H1 (cell line): ENCODE measurements at regions not wholly inside any gene's neighbourhood (a gene's known extent, or its start where the extent isn't known, plus 50 kb on each side); places are given as distances from the start of the nearest gene placed in this dataset.

Source experiments
- CTCF ChIA-PET: fragments of 300-600 bp; sonication (Branson Sonifier 250); formaldehyde crosslinking; loops from one replicate; lab custom pipeline; 2021; ENCODE audit not compliant: partially characterized antibody; lab: Charles Lee
- POLR2A ChIA-PET: fragments of 300-600 bp; sonication (Branson Sonifier 250); formaldehyde crosslinking; loops from one replicate; lab custom pipeline; 2021; ENCODE audit warnings: inconsistent platforms; ENCODE audit not compliant: partially characterized antibody; lab: Charles Lee
- DNase-seq, 2 experiments: peaks; one replicate each; pipeline versions ENCODE4 v3.0.0 to v3.0.0-alpha.2; 2010 to 2022; ENCODE audit warnings: low spot score in 2 of 2, low read depth in 1 of 2, mixed read lengths in 1 of 2
- FAIRE-seq: peaks from 2 replicates; lab custom pipeline; 2011; peaks lifted over from hg19 to GRCh38; lab: Jason Lieb, UNC
- H2AFZ ChIP-seq: 2 replicates; pipeline ENCODE4 v1.8.1; 2012; ENCODE audit warnings: low read length, inconsistent platforms
- H2AK5ac ChIP-seq: 2 replicates; pipeline ENCODE4 v1.6.1; 2013; ENCODE audit warnings: low read depth, low read length
- H2BK120ac ChIP-seq: replicated peaks from 2 replicates; pipeline ENCODE3; 2013; ENCODE audit warnings: low read depth, low read length, inconsistent platforms
- H2BK12ac ChIP-seq: 2 replicates; pipeline ENCODE4 v1.6.1; 2013; ENCODE audit warnings: low read depth, low read length
- H2BK15ac ChIP-seq: 2 replicates; pipeline ENCODE4 v1.6.1; 2013; ENCODE audit warnings: low read length
- H2BK20ac ChIP-seq: 2 replicates; pipeline ENCODE4 v1.6.1; 2013; ENCODE audit warnings: low read length
- H2BK5ac ChIP-seq: 2 replicates; pipeline ENCODE4 v1.6.1; 2013; ENCODE audit warnings: low read depth, low read length
- H3K14ac ChIP-seq: 2 replicates; pipeline ENCODE4 v1.6.1; 2013; ENCODE audit warnings: inconsistent platforms; ENCODE audit not compliant: insufficient read length
- H3K18ac ChIP-seq: 2 replicates; pipeline ENCODE4 v1.6.1; 2013; ENCODE audit warnings: low read length; ENCODE audit errors: extremely low read depth
- H3K23ac ChIP-seq: 2 replicates; pipeline ENCODE4 v1.6.1; 2013; ENCODE audit warnings: inconsistent platforms; ENCODE audit not compliant: insufficient read length
- H3K23me2 ChIP-seq: 2 replicates; pipeline ENCODE4 v1.6.1; 2013; ENCODE audit warnings: low read depth, low read length
- H3K27ac ChIP-seq: 2 replicates; pipeline ENCODE4 v1.6.1; 2011; ENCODE audit warnings: low read depth, low read length, inconsistent platforms
- H3K27me3 ChIP-seq, 4 experiments: replicated peaks in 1 of 4; 1 replicate in 1 of 4; 2 replicates in 3 of 4; pipeline versions ENCODE4 v1.6.1 to v1.8.1; 2011 to 2013; ENCODE audit warnings: low read length in 3 of 4, mild to moderate bottlenecking in 3 of 4, inconsistent platforms in 2 of 4, mixed read lengths in 2 of 4, moderate library complexity in 1 of 4; ENCODE audit not compliant: control insufficient read depth in 3 of 4, insufficient read depth in 3 of 4; ENCODE audit errors: extremely low read depth in 1 of 4
- H3K36me3 ChIP-seq, 4 experiments: 2 replicates each; pipeline versions ENCODE4 v1.6.1 to v1.8.1; 2011 to 2013; ENCODE audit warnings: mild to moderate bottlenecking in 4 of 4, low read length in 3 of 4, moderate library complexity in 2 of 4, control low read depth in 1 of 4, inconsistent platforms in 1 of 4; ENCODE audit not compliant: insufficient read depth in 4 of 4, control insufficient read depth in 2 of 4
- H3K4ac ChIP-seq: replicated peaks from 2 replicates; pipeline ENCODE3; 2013; ENCODE audit warnings: low read length, low read depth, mixed read lengths, inconsistent platforms; ENCODE audit not compliant: insufficient read length
- H3K4me1 ChIP-seq, 4 experiments: replicated peaks in 1 of 4; 1 replicate in 1 of 4; 2 replicates in 3 of 4; pipeline versions ENCODE4 v1.6.1 to v1.8.1; 2011 to 2013; ENCODE audit warnings: low read length in 3 of 4, inconsistent platforms in 2 of 4, mixed read lengths in 1 of 4; ENCODE audit not compliant: insufficient read depth in 4 of 4, control insufficient read depth in 3 of 4
- H3K4me2 ChIP-seq, 2 experiments: 2 replicates each; pipeline versions ENCODE4 v1.6.1 to v1.8.1; 2011 to 2013; ENCODE audit warnings: low read depth in 2 of 2, low read length in 2 of 2, control low read depth in 1 of 2, inconsistent platforms in 1 of 2, mild to moderate bottlenecking in 1 of 2; ENCODE audit not compliant: insufficient read depth in 1 of 2
- H3K4me3 ChIP-seq, 4 experiments: fragments of 200-600, 300-600 bp in 1 of 4; sonication (generic), shearing (Covaris generic), sonication (Bioruptor Twin) in 1 of 4; 2 replicates each; pipeline versions ENCODE4 v1.5.1 to v1.8.1; 2011 to 2016; ENCODE audit warnings: low read length in 4 of 4, low read depth in 3 of 4, control low read depth in 2 of 4, inconsistent platforms in 2 of 4, mild to moderate bottlenecking in 2 of 4, mixed read lengths in 1 of 4, moderate library complexity in 1 of 4; ENCODE audit not compliant: insufficient read depth in 2 of 4; ENCODE audit errors: extremely low read depth in 1 of 4
- H3K56ac ChIP-seq: replicated peaks from 2 replicates; pipeline ENCODE3; 2013; ENCODE audit warnings: low read depth, mild to moderate bottlenecking, mixed read lengths, low read length, inconsistent platforms; ENCODE audit not compliant: insufficient read length
- H3K79me1 ChIP-seq: 2 replicates; pipeline ENCODE4 v1.6.1; 2013; ENCODE audit warnings: low read depth, low read length, control low read depth
- H3K79me2 ChIP-seq, 2 experiments: 2 replicates each; pipeline versions ENCODE4 v1.6.1 to v1.8.1; 2012 to 2013; ENCODE audit warnings: low read length in 2 of 2, mild to moderate bottlenecking in 2 of 2, inconsistent platforms in 1 of 2; ENCODE audit not compliant: insufficient read depth in 2 of 2, control insufficient read depth in 1 of 2
- H3K9ac ChIP-seq, 4 experiments: replicated peaks in 1 of 4; 1 replicate in 1 of 4; 2 replicates in 3 of 4; pipeline versions ENCODE4 v1.6.1 to v1.8.1; 2011 to 2013; ENCODE audit warnings: low read depth in 3 of 4, low read length in 3 of 4, control low read depth in 2 of 4, mild to moderate bottlenecking in 2 of 4, moderate library complexity in 2 of 4, inconsistent platforms in 1 of 4; ENCODE audit errors: extremely low read depth in 1 of 4
- H3K9me3 ChIP-seq, 2 experiments: 2 replicates each; pipeline versions ENCODE4 v1.6.1 to v1.8.1; 2012 to 2013; ENCODE audit warnings: mild to moderate bottlenecking in 2 of 2, moderate library complexity in 2 of 2, control low read depth in 1 of 2, inconsistent platforms in 1 of 2, low read depth in 1 of 2, low read length in 1 of 2, mixed read lengths in 1 of 2; ENCODE audit not compliant: insufficient read depth in 2 of 2
- H4K20me1 ChIP-seq, 2 experiments: replicated peaks in 1 of 2; 2 replicates each; pipeline versions ENCODE3 to v1.8.1; 2011 to 2013; ENCODE audit warnings: inconsistent platforms in 2 of 2, low read length in 2 of 2, mild to moderate bottlenecking in 1 of 2; ENCODE audit not compliant: insufficient read depth in 2 of 2, control insufficient read depth in 1 of 2
- H4K5ac ChIP-seq: 2 replicates; pipeline ENCODE4 v1.6.1; 2013; ENCODE audit warnings: low read length, low read depth, mixed read lengths, inconsistent platforms; ENCODE audit not compliant: insufficient read length
- H4K8ac ChIP-seq: 2 replicates; pipeline ENCODE4 v1.8.0; 2013; ENCODE audit warnings: mild to moderate bottlenecking, moderate library complexity, low read length, inconsistent platforms; ENCODE audit not compliant: insufficient read depth; ENCODE audit errors: extremely low read depth
- H4K91ac ChIP-seq: replicated peaks from 2 replicates; pipeline ENCODE3; 2013; ENCODE audit warnings: low read length, mixed read lengths, inconsistent platforms; ENCODE audit not compliant: insufficient read length
- EP300 ChIP-seq, 2 experiments: IDR thresholded peaks; 1 replicate in 1 of 2; 2 replicates in 1 of 2; pipeline ENCODE4 v1.6.1; 2011 to 2012; ENCODE audit warnings: low read depth in 2 of 2, low read length in 2 of 2, mild to moderate bottlenecking in 2 of 2, borderline replicate concordance in 1 of 2, inconsistent platforms in 1 of 2, moderate library complexity in 1 of 2
- GTF2F1 ChIP-seq: IDR thresholded peaks from 2 replicates; pipeline ENCODE4 v1.6.1; 2012; ENCODE audit warnings: low read depth, low read length, improper control_type of control experiment, borderline replicate concordance
- MAX ChIP-seq: IDR thresholded peaks from 2 replicates; pipeline ENCODE4 v1.6.1; 2012; ENCODE audit warnings: inconsistent platforms
- NANOG ChIP-seq: IDR thresholded peaks from 2 replicates; pipeline ENCODE4 v1.6.1; 2011; ENCODE audit warnings: low read length, low read depth, mild to moderate bottlenecking, inconsistent platforms; ENCODE audit not compliant: insufficient read depth, poor library complexity, severe bottlenecking
- PHF8 ChIP-seq: fragments of 200-600 bp; sonication (generic); conservative IDR thresholded peaks from 2 replicates; pipeline ENCODE4 v1.7.1; 2012; ENCODE audit warnings: low read depth, mild to moderate bottlenecking, inconsistent platforms, low read length, moderate library complexity
- SP4 ChIP-seq: IDR thresholded peaks from 2 replicates; pipeline ENCODE4 v1.6.1; 2012; ENCODE audit warnings: low read length, inconsistent platforms
- TAF1 ChIP-seq: IDR thresholded peaks from 2 replicates; pipeline ENCODE4 v1.6.1; 2011; ENCODE audit warnings: mild to moderate bottlenecking, low read depth, low read length
- TBP ChIP-seq: IDR thresholded peaks from 2 replicates; pipeline ENCODE4 v1.6.1; 2011; ENCODE audit warnings: low read depth, low read length, improper control_type of control experiment
- WGBS, 2 experiments: shearing (Covaris generic) in 1 of 2; methylation state at CpG; one replicate each; pipeline versions ENCODE4 v1.1.6 to v1.1.7; 2013 to 2015; ENCODE audit warnings: low lambda C conversion rate in 2 of 2, mixed read lengths in 2 of 2, inconsistent platforms in 1 of 2, low coverage in 1 of 2, missing lambda C conversion rate in 1 of 2; ENCODE audit not compliant: insufficient replicate concordance in 2 of 2, insufficient coverage in 1 of 2, insufficient read length in 1 of 2; ENCODE audit errors: extremely low coverage in 1 of 2, missing lambda C conversion rate in 1 of 2; 5-methylcytosine and 5-hydroxymethylcytosine counted together

- Histone ChIP-seq H3K4me3 (no peak overlapping the region), H3K9ac (no peak overlapping the region), H3K27me3 (no peaks in the 10 kb centered on the region), H3K56ac (no peak overlapping the region), H2BK20ac (no peak overlapping the region), H3K14ac (no peak overlapping the region), H2AFZ (no peak overlapping the region), H3K4me2 (no peak overlapping the region), H4K5ac (no peak overlapping the region), H3K23ac (no peak overlapping the region), H3K36me3 (no peaks in the 10 kb centered on the region), H4K8ac (no peak overlapping the region), H4K91ac (no peak overlapping the region), H3K27ac (no peak overlapping the region), H3K9me3 (no peaks in the 10 kb centered on the region), H3K23me2 (no peaks in the 10 kb centered on the region), H2BK120ac (no peak overlapping the region), H3K4ac (no peak overlapping the region), H2AK5ac (no peak overlapping the region), H2BK12ac (no peak overlapping the region), H2BK5ac (no peak overlapping the region), H4K20me1 (no peaks in the 10 kb centered on the region), H3K4me1 (peaks cover 0 to 9% (median 0%) of the 10 kb centered on the region in 4 experiments; a peak in 1 of 7 replicates), H3K18ac (no peak overlapping the region), H3K79me2 (no peaks in the 10 kb centered on the region), H3K79me1 (no peaks in the 10 kb centered on the region), H2BK15ac (no peak overlapping the region)
- no peak for FAIRE-seq
- TF ChIP-seq SP4 (no peak), TBP (no peak), EP300 (IDR thresholded peaks at IDR 0.05; ENCODE audit: borderline replicate concordance in 1 of 2, low read depth in 2 of 2, low read length in 2 of 2) (no peak), PHF8 (no peak), TAF1 (no peak), GTF2F1 (no peak), MAX (no peak), NANOG (no peak)
- ChIA-PET POLR2A (interaction anchor here (0.6 kb wide), 1 partner anchor 152 kb away, joined by 4 read pairs; no protein-coding TSS in a partner anchor), CTCF (interaction anchor here (1.0 kb wide), 1 partner anchor 12 kb away, joined by 3 read pairs; no protein-coding TSS in a partner anchor)
- DNase-seq, result no peak
- 89% methylated on average over 3 of the region's 3 CpGs; no CpG with 5 or more reads in 1 of the 2 experiments for WGBS, 2 experiments
Measured at GRCh38 chr13:108033800-108034707, 181.3 kb downstream of the LIG4 start.
